ENCODE measurements at regions not wholly inside any gene's neighbourhood (a gene's known extent, or its start where the extent isn't known, plus 50 kb on each side); places are given as distances from the start of the nearest gene placed in this dataset.

DNA sequence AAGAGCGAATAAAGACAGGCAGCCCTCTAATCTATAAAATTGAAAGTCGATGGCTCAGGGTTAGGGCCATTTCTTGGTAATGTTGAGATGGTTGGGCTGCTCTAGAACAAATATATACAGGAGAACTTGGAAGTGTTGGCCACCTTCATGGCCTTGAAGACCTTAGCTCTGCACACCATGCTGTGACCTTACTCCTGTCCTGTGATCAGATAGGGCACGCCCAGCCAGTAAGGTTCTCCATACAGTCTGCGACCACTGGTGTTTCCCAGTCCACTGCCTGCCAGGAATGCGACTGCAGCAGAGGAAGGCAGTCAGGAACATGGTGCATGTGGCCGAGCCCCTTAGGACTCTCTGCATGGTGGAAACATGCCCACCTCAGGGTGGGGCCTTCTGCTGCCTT is 73.2 kb upstream of the PSMA6 start:
- no peaks in the 10 kb centered on the region for H3K4me1 ChIP-seq (ENCODE audit: low read length)

DNA sequence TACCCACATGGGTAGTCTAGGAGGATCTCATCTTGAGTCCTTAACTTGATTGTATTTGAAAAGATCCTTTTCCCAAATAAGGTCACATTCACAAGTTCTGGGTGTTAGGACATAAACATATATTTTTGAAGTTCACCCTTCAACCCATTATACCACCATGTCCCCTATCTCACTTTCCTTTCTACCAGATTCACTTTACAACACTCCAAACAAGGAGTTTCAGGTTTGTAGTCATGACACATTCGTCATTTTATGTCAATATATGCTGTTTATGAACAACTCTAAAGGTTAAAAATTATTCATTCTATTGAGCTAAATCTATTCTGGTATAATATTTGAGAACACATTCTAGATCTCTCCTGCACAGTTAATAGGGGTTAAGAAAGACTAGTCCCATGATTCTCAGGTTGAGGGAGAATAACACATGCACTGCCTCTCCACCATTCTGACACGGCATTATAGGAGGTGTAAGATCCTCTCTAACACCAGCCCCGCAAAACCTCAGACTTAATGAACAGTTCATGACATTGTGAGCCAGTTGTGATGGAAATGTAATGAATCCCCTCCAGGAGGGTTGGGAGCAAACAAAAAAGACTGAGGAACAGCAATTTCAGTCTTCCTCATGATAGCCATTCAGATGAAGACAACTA is 72.0 kb upstream of the PSMA6 start:
- no peaks in the 10 kb centered on the region for H3K4me1 ChIP-seq (ENCODE audit: low read length)
- H3K9me2 ChIP-seq (replicated peaks; ENCODE audit: insufficient read depth, low read length), result no peaks in the 10 kb centered on the region
- TF ChIP-seq EZH2phosphoT487 (IDR thresholded peaks at IDR 0.05; ENCODE audit: low read length), result no peak
- TF ChIP-seq EZH2 (optimal IDR thresholded peaks at IDR 0.05; ENCODE audit: low read depth, low read length), result no peak
- TF ChIP-seq, protein P1, sequence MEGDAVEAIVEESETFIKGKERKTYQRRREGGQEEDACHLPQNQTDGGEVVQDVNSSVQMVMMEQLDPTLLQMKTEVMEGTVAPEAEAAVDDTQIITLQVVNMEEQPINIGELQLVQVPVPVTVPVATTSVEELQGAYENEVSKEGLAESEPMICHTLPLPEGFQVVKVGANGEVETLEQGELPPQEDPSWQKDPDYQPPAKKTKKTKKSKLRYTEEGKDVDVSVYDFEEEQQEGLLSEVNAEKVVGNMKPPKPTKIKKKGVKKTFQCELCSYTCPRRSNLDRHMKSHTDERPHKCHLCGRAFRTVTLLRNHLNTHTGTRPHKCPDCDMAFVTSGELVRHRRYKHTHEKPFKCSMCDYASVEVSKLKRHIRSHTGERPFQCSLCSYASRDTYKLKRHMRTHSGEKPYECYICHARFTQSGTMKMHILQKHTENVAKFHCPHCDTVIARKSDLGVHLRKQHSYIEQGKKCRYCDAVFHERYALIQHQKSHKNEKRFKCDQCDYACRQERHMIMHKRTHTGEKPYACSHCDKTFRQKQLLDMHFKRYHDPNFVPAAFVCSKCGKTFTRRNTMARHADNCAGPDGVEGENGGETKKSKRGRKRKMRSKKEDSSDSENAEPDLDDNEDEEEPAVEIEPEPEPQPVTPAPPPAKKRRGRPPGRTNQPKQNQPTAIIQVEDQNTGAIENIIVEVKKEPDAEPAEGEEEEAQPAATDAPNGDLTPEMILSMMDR (IDR thresholded peaks at IDR 0.05; ENCODE audit: low read length), result no peak
- H4K20me1 ChIP-seq (ENCODE audit: insufficient read depth, low read length), result no peaks in the 10 kb centered on the region
- no peaks in the 10 kb centered on the region for H3K27me3 ChIP-seq (replicated peaks; ENCODE audit: insufficient read depth, low read length)
- no peak for DNase-seq
- H3K4me3 ChIP-seq (ENCODE audit: low read length), result no peak overlapping the region
- no peak overlapping the region for H2AFZ ChIP-seq (ENCODE audit: low read length)
- H3K27ac ChIP-seq (ENCODE audit: low read length), result no peak overlapping the region
- no peaks in the 10 kb centered on the region for H3K36me3 ChIP-seq (replicated peaks; ENCODE audit: insufficient read depth, low read length)
- no peaks in the 10 kb centered on the region for H3F3A ChIP-seq (ENCODE audit: insufficient read depth, low read length)
- no peak overlapping the region for H3K9ac ChIP-seq (ENCODE audit: low read length)
- no peaks in the 10 kb centered on the region for H3K9me3 ChIP-seq (replicated peaks; ENCODE audit: insufficient read depth, low read length)
- H3K79me2 ChIP-seq (ENCODE audit: low read length), result no peaks in the 10 kb centered on the region
- no peak overlapping the region for H3K4me2 ChIP-seq (ENCODE audit: low read depth, low read length)

More for the DNA sequence above, 73.2 kb upstream of the PSMA6 start:
- DNase-seq, result no peak
- Histone ChIP-seq H3K9me3 (replicated peaks; ENCODE audit: insufficient read depth, low read length) (no peaks in the 10 kb centered on the region), H2AFZ (ENCODE audit: low read length) (no peak overlapping the region), H4K20me1 (ENCODE audit: insufficient read depth, low read length) (no peaks in the 10 kb centered on the region), H3K27ac (ENCODE audit: low read length) (no peak overlapping the region), H3K27me3 (replicated peaks; ENCODE audit: insufficient read depth, low read length) (no peaks in the 10 kb centered on the region), H3F3A (ENCODE audit: insufficient read depth, low read length) (no peaks in the 10 kb centered on the region), H3K4me2 (ENCODE audit: low read depth, low read length) (no peak overlapping the region), H3K79me2 (ENCODE audit: low read length) (no peaks in the 10 kb centered on the region), H3K9me2 (replicated peaks; ENCODE audit: insufficient read depth, low read length) (no peaks in the 10 kb centered on the region), H3K9ac (ENCODE audit: low read length) (no peak overlapping the region), H3K36me3 (replicated peaks; ENCODE audit: insufficient read depth, low read length) (no peaks in the 10 kb centered on the region), H3K4me3 (ENCODE audit: low read length) (no peak overlapping the region)
- TF ChIP-seq EZH2phosphoT487 (IDR thresholded peaks at IDR 0.05; ENCODE audit: low read length) (no peak), EZH2 (optimal IDR thresholded peaks at IDR 0.05; ENCODE audit: low read depth, low read length) (no peak)
- TF ChIP-seq, protein P1 (IDR thresholded peaks at IDR 0.05; ENCODE audit: low read length), result no peak

DNA sequence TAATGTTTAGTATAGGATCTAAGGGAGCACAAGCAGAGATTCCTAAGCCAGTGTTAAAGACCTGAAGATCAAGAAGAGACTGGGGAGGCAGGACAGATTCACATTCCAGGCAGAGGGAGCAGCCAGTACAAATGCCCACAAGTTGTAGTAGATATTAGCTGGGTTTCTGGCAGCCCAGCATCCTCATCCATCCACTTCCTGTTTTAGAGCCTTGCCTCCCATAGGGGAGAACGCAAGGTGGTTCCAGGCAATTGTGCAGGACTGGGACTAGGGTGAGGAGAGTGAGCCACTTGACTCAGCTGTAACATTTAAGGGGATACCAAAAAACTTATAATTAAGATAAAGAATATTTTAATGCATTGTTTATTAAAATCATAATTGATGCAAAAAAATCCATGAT is 71.3 kb upstream of the PSMA6 start:
- no peak for TF ChIP-seq EZH2 (optimal IDR thresholded peaks at IDR 0.05; ENCODE audit: low read depth, low read length)
- no peak for TF ChIP-seq EZH2phosphoT487 (IDR thresholded peaks at IDR 0.05; ENCODE audit: low read length)
- TF ChIP-seq, protein P1 (IDR thresholded peaks at IDR 0.05; ENCODE audit: low read length), result no peak
- no peak overlapping the region for H3K4me2 ChIP-seq (ENCODE audit: low read depth, low read length)
- H3K4me3 ChIP-seq (ENCODE audit: low read length), result no peak overlapping the region
- H3K9me3 ChIP-seq (replicated peaks; ENCODE audit: insufficient read depth, low read length), result no peaks in the 10 kb centered on the region
- H3K27me3 ChIP-seq (replicated peaks; ENCODE audit: insufficient read depth, low read length), result no peaks in the 10 kb centered on the region
- H3K27ac ChIP-seq (ENCODE audit: low read length), result no peak overlapping the region
- H2AFZ ChIP-seq (ENCODE audit: low read length), result no peak overlapping the region
- H3K9ac ChIP-seq (ENCODE audit: low read length), result no peak overlapping the region
- no peaks in the 10 kb centered on the region for H4K20me1 ChIP-seq (ENCODE audit: insufficient read depth, low read length)
- H3K9me2 ChIP-seq (replicated peaks; ENCODE audit: insufficient read depth, low read length), result no peaks in the 10 kb centered on the region
- H3K79me2 ChIP-seq (ENCODE audit: low read length), result no peaks in the 10 kb centered on the region
- no peaks in the 10 kb centered on the region for H3K4me1 ChIP-seq (ENCODE audit: low read length)
- no peaks in the 10 kb centered on the region for H3K36me3 ChIP-seq (replicated peaks; ENCODE audit: insufficient read depth, low read length)
- no peak for DNase-seq
- H3F3A ChIP-seq (ENCODE audit: insufficient read depth, low read length), result no peaks in the 10 kb centered on the region

All from MM.1S (cell line).